GM10266 (cell line): ENCODE measurements at regions not wholly inside any gene's neighbourhood (a gene's known extent, or its start where the extent isn't known, plus 50 kb on each side); places are given as distances from the start of the nearest gene placed in this dataset.

ENCODE experiments used
- DNase-seq: peaks from one replicate; pipeline ENCODE4 v3.0.0; 2012; ENCODE audit errors: extremely low spot score
- CTCF ChIP-seq: IDR thresholded peaks from 2 replicates; pipeline ENCODE4 v1.5.1; 2012; ENCODE audit warnings: mild to moderate bottlenecking, low read depth; ENCODE audit not compliant: control insufficient read depth, insufficient read depth; ENCODE audit errors: missing control alignments

GRCh38 chr1:114316204-114316603 lies 162.5 kb upstream of the SYT6 start:
- TF ChIP-seq CTCF, result no peak
- no peak for DNase-seq

GRCh38 chr1:114315631-114316030 lies 162.0 kb upstream of the SYT6 start:
- no peak for DNase-seq
- no peak for TF ChIP-seq CTCF

GRCh38 chr1:114314576-114314975 lies 160.9 kb upstream of the SYT6 start:
- TF ChIP-seq CTCF, result no peak
- no peak for DNase-seq

- no peak for TF ChIP-seq CTCF
- no peak for DNase-seq
These were observed 160.4 kb upstream of the SYT6 start for GRCh38 chr1:114314098-114314497.

- DNase-seq, result no peak
- no peak for TF ChIP-seq CTCF
These were observed 157.1 kb upstream of the SYT6 start for GRCh38 chr1:114310695-114311271.

GRCh38 chr1:114302821-114303220 lies 149.2 kb upstream of the SYT6 start:
- no peak for TF ChIP-seq CTCF
- DNase-seq, result no peak

- no peak for TF ChIP-seq CTCF
- DNase-seq, result no peak
These were observed 145.8 kb upstream of the SYT6 start for GRCh38 chr1:114299331-114299975.
